Posterior cingulate gyrus (tissue), 11 donors: ENCODE measurements at regions not wholly inside any gene's neighbourhood (a gene's known extent, or its start where the extent isn't known, plus 50 kb on each side); places are given as distances from the start of the nearest gene placed in this dataset.
"Not testable (repeated sequence)": the region's sequence is repeated elsewhere in the genome, so short reads cannot be mapped to it uniquely, and the experiment has no call there.

ENCODE experiments used
- DNase-seq, 10 donors: peaks; one replicate each; pipeline versions ENCODE4 v3.0.0 to v3.0.0-alpha.2; 2020 to 2021; ENCODE audit warnings: mixed read lengths in 3 of 10
- intact Hi-C: fragments of 100-400 bp; cut with DNase I; formaldehyde crosslinking; loops from one replicate; pipeline ENCODE4 v1.15.1; 2023

- no peak for DNase-seq
- intact Hi-C loops, result no loop called here
These were observed 188.2 kb upstream of the SLC27A6 start for GRCh38 chr5:128777052-128777451.

- no peak for DNase-seq
- intact Hi-C loops, result no loop called here
These were observed 186.8 kb upstream of the SLC27A6 start for GRCh38 chr5:128778474-128778873.

- DNase-seq, result peak in 8 of 10 donors; percentile 15 to 84 (median 47)
- intact Hi-C loops, result no loop called here
These were observed 182.8 kb upstream of the SLC27A6 start for GRCh38 chr5:128782446-128782845.

GRCh38 chr5:128784726-128785125 is 180.6 kb upstream of the SLC27A6 start:
- intact Hi-C loops, result no loop called here
- no peak for DNase-seq

GRCh38 chr5:128791312-128791711 is 174.0 kb upstream of the SLC27A6 start:
- no peak for DNase-seq
- intact Hi-C loops, result no loop called here

GRCh38 chr5:128796506-128796905 is 168.8 kb upstream of the SLC27A6 start:
- no peak for DNase-seq
- intact Hi-C loops, result no loop called here

- DNase-seq, result no peak
- intact Hi-C loops, result no loop called here
These were observed 166.4 kb upstream of the SLC27A6 start for GRCh38 chr5:128798871-128799270.

DNA sequence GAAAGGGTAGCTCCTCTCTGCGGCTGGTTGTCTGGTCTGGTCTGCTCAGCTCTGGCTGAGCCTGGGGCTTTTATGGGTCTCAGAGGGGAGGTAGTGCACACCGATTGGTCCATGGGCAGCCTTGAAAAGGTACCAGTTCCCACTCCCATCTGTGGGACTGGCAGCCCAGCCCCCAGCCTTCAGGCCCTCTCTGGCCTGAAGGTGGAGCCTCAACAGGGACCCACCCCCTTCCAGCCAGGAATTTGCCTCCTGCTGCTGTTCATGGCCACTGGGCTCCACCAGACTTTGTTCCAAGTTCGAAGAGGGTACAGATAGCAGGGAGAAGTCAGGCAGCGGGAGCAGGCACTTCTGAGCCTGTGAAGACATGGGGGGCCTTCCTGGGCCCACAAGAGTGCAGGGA is 165.3 kb upstream of the SLC27A6 start:
- intact Hi-C loops, result no loop called here
- DNase-seq, result peak in 1 of 10 donors; percentile 28

GRCh38 chr5:128800377-128800776 is 164.9 kb upstream of the SLC27A6 start:
- intact Hi-C loops, result no loop called here
- peak in 1 of 10 donors; percentile 21 for DNase-seq

DNA sequence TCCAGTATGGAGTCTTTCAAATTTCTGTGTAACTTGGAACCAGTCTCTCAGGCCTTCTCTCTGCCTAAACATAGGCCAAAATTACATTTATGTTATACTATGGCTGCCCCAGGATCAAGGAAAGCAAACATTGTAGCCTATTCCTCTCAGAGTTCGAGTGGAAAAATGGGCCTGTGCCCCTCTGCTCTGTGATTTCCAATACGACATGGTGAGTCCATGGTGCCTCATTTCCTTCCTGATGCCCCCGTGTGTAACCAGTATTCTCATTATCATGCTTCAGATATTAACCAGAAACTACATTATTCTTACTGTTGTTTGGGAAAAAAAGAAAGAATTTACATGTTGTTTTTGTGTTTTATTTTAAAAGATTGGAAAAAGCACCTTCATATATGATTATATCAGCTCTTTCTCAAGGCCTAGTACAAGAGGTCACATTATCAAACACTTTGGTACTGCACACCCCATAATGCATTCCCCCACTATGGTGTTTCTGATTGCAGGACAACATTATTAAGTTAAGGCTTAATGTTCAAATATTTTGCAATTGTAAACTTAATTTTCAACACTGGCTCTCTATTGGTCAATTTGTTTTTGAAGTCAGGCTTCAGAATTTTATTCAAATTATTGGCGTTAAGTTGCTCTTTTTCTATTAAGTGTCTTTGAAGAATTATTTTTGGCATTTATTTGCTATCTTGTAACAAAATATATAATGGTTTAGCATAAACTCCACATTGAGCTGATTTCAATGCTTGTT is 151.8 kb upstream of the SLC27A6 start:
- no peak for DNase-seq

GRCh38 chr5:128815201-128815600 is 150.1 kb upstream of the SLC27A6 start:
- intact Hi-C loops, result no loop called here
- DNase-seq, result no peak

More for the DNA sequence above, 151.8 kb upstream of the SLC27A6 start:
- intact Hi-C loops, result no loop called here

DNA sequence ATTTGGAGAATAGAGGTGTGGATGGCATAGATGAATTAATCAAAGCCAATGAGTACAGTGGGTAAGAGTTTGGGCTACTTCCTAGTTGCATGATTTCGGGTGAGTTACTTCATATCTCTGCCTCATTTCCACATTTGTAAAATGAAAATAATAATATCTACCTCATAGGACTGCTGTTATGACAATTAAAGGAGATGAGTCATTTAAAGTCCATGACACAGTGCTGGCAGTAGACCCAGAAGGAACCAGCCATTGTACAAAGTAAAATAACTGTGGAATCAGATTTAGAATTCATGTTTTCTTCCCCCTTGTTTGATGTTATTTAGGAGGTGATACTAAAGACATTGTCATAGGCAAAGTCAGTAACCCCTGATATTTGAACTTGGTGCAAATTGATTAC is 139.5 kb upstream of the SLC27A6 start:
- intact Hi-C loops, result no loop called here
- no peak for DNase-seq

- intact Hi-C loops, result no loop called here
- no peak for DNase-seq
These were observed 139.0 kb upstream of the SLC27A6 start for GRCh38 chr5:128826275-128826674.

GRCh38 chr5:128836571-128836970 is 128.7 kb upstream of the SLC27A6 start:
- no peak for DNase-seq
- intact Hi-C loops, result no loop called here

DNA sequence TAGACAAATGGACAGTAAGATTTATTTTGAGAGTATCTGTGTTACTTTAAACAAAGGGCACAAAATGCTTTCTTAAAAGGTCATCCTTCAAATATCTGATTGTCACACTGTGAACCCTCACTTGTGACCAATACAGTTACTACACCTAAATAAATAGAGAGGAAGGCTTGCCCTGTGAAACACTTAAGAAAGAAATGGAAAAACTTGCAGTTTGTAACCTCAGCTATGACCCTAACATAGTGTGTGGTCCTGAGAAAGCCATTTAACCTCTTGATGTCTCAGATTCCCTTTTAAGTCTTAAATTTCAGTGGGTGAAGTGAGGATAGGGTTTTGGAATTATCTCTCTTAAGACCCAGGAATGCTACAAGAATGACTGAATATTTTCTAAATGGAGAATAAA is 126.7 kb upstream of the SLC27A6 start:
- DNase-seq, result no peak
- intact Hi-C loops, result no loop called here

DNA sequence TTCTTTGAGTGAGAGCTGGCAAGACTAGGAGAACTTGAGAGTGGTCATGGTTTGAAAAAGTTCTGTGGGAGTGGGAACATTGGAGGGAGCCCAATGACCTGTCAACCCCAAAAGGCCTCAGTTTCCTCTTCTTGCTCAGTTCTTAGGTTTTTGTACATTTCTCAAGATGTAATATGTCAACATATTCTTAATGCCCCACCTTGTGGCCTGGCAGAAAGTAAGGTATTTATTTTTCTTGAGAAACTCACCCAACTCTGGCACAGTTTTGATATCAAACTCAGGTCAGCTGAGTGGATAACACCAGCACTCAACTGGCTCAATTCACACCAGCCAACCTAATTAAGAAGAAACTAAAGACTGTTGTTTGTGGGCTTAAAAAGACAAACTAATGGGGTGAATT is 123.0 kb upstream of the SLC27A6 start:
- intact Hi-C loops, result loop anchor here (2.0 to 5.0 kb wide), 2 partner anchors 625 to 1280 kb away; no protein-coding TSS in a partner anchor

GRCh38 chr5:128844354-128844923 is 120.8 kb upstream of the SLC27A6 start:
- no peak for DNase-seq
- intact Hi-C loops, result loop anchor here (2.0 to 5.0 kb wide), 2 partner anchors 176 to 1282 kb away; no protein-coding TSS in a partner anchor

More for the DNA sequence above, 123.0 kb upstream of the SLC27A6 start:
- DNase-seq, result no peak

GRCh38 chr5:128850049-128850448 is 115.2 kb upstream of the SLC27A6 start:
- no peak for DNase-seq
- intact Hi-C loops, result no loop called here

GRCh38 chr5:128854931-128855330 is 110.4 kb upstream of the SLC27A6 start:
- intact Hi-C loops, result no loop called here

DNA sequence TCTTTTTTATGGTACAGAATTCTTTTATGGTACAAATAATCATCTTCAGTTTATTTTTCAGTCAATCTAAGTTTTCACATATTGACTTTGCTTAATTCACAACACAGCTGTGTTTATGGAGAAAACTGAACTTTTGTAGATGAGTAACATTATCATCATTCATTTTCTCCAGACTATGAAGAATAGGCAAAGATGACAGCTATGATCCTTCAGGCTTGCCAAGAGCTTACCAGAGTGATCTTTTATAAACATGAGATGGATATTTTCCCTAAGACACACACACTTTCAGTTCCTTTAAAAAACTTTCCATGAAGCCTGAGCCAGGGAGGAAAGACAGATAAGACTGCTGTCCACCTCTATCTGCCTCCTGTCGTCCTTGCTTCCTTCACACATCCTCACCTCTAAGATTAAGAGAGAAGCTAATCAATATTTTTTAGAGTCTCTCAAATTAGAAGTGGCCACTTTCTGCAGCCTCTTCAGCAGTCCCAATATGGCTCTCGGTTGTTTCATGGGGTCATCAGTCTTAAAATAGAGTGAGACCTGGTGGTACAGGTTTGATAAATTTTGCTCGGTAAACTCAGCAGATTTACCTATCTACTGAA is 108.1 kb upstream of the SLC27A6 start:
- intact Hi-C loops, result no loop called here

More at GRCh38 chr5:128854931-128855330, 110.4 kb upstream of the SLC27A6 start:
- DNase-seq, result no peak

DNA sequence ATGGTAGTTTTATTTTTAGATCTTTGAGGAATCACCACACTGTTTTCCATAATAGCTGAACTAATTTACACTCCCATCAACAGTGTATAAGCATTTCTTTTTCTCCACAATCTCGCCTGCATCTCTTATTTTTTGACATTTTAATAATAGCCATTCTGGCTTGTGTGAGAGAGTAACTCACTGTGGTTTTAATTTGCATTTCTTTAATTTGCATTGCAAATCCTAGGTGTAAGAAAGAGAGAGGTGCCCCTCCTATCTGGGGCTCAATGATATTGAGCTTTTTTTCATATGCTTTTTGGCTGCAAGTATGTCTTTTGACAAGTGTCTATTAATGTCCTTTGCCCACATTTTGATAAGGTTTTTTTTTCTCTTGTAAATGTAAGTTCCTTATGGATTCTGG is 106.3 kb upstream of the SLC27A6 start:
- intact Hi-C loops, result no loop called here
- DNase-seq, result no peak

More for the DNA sequence above, 108.1 kb upstream of the SLC27A6 start:
- no peak for DNase-seq

- intact Hi-C loops, result not testable (repeated sequence)
- DNase-seq, result peak in 1 of 10 donors; percentile 52
These were observed 104.1 kb upstream of the SLC27A6 start for GRCh38 chr5:128861155-128861554.
